H9 (cell line): ENCODE measurements at regions not wholly inside any gene's neighbourhood (a gene's known extent, or its start where the extent isn't known, plus 50 kb on each side); places are given as distances from the start of the nearest gene placed in this dataset.

ENCODE experiments used
- DNase-seq: peaks from one replicate; pipeline ENCODE4 v3.0.0-alpha.2; 2017
- H2AFZ ChIP-seq: one replicate; pipeline ENCODE4 v1.6.1; 2013; ENCODE audit warnings: mild to moderate bottlenecking, low read length, control low read depth, moderate library complexity
- H2AK5ac ChIP-seq: 2 replicates; pipeline ENCODE4 v1.6.1; 2013; ENCODE audit warnings: low read length, control low read depth, mixed read lengths; ENCODE audit not compliant: insufficient read length
- H2BK120ac ChIP-seq: one replicate; pipeline ENCODE4 v1.6.1; 2013; ENCODE audit warnings: low read depth, mild to moderate bottlenecking, low read length, control low read depth, inconsistent platforms; ENCODE audit not compliant: poor library complexity, severe bottlenecking
- H2BK12ac ChIP-seq: 2 replicates; pipeline ENCODE4 v1.6.1; 2013; ENCODE audit warnings: low read length, control low read depth, mixed read lengths, low read depth; ENCODE audit not compliant: insufficient read length
- H2BK15ac ChIP-seq: 2 replicates; pipeline ENCODE4 v1.6.1; 2013; ENCODE audit warnings: low read depth, low read length, control low read depth
- H2BK20ac ChIP-seq: one replicate; pipeline ENCODE4 v1.6.1; 2013; ENCODE audit warnings: low read depth, mild to moderate bottlenecking, low read length, control low read depth, inconsistent platforms; ENCODE audit not compliant: poor library complexity, severe bottlenecking
- H2BK5ac ChIP-seq: 2 replicates; pipeline ENCODE4 v1.6.1; 2013; ENCODE audit warnings: low read length, control low read depth, mixed read lengths; ENCODE audit not compliant: insufficient read length
- H3K14ac ChIP-seq: 2 replicates; pipeline ENCODE4 v1.6.1; 2013; ENCODE audit warnings: low read length, control low read depth; ENCODE audit not compliant: insufficient read depth
- H3K18ac ChIP-seq: 2 replicates; pipeline ENCODE4 v1.6.1; 2013; ENCODE audit warnings: low read depth, mild to moderate bottlenecking, mixed read lengths, low read length, control low read depth; ENCODE audit not compliant: insufficient read length
- H3K23ac ChIP-seq: 2 replicates; pipeline ENCODE4 v1.6.1; 2013; ENCODE audit warnings: low read length, control low read depth, mixed read lengths, low read depth; ENCODE audit not compliant: insufficient read length
- H3K23me2 ChIP-seq: 2 replicates; pipeline ENCODE4 v1.6.1; 2013; ENCODE audit warnings: low read depth, mild to moderate bottlenecking, mixed read lengths, low read length, control low read depth; ENCODE audit not compliant: insufficient read length, poor library complexity, severe bottlenecking
- H3K27ac ChIP-seq: 2 replicates; pipeline ENCODE4 v1.5.1; 2013; ENCODE audit warnings: low read length, control low read depth, mixed read lengths, low read depth; ENCODE audit not compliant: insufficient read length
- H3K27me3 ChIP-seq: 2 replicates; pipeline ENCODE4 v1.6.1; 2013; ENCODE audit warnings: low read length, control low read depth, inconsistent platforms; ENCODE audit not compliant: insufficient read depth
- H3K4ac ChIP-seq: 2 replicates; pipeline ENCODE4 v1.6.1; 2013; ENCODE audit warnings: low read depth, mild to moderate bottlenecking, control low read depth, inconsistent platforms, low read length, moderate library complexity
- H3K4me1 ChIP-seq: 2 replicates; pipeline ENCODE4 v1.6.1; 2013; ENCODE audit warnings: low read length, control low read depth, inconsistent platforms; ENCODE audit not compliant: insufficient read depth
- H3K4me2 ChIP-seq: 2 replicates; pipeline ENCODE4 v1.6.1; 2013; ENCODE audit warnings: low read length, control low read depth, mixed read lengths; ENCODE audit not compliant: insufficient read length, insufficient read depth
- H3K56ac ChIP-seq: 2 replicates; pipeline ENCODE4 v1.6.1; 2013; ENCODE audit warnings: low read depth, mild to moderate bottlenecking, mixed read lengths, low read length, control low read depth; ENCODE audit not compliant: insufficient read length
- H3K79me1 ChIP-seq: 2 replicates; pipeline ENCODE4 v1.6.1; 2013; ENCODE audit warnings: low read depth, mild to moderate bottlenecking, moderate library complexity, low read length, control low read depth, inconsistent platforms; ENCODE audit not compliant: insufficient read depth, poor library complexity, severe bottlenecking
- H3K79me2 ChIP-seq: 2 replicates; pipeline ENCODE4 v1.6.1; 2013; ENCODE audit warnings: low read length, control low read depth, inconsistent platforms; ENCODE audit not compliant: insufficient read depth
- H3K9ac ChIP-seq: 2 replicates; pipeline ENCODE4 v1.6.1; 2013; ENCODE audit warnings: low read length, control low read depth, mixed read lengths; ENCODE audit not compliant: insufficient read length; ENCODE audit errors: extremely low read depth
- H3K9me3 ChIP-seq: one replicate; pipeline ENCODE4 v1.6.1; 2013; ENCODE audit warnings: low read depth, low read length, inconsistent platforms; ENCODE audit not compliant: control insufficient read depth
- H3T11ph ChIP-seq: one replicate; pipeline ENCODE4 v1.6.1; 2013; ENCODE audit warnings: mild to moderate bottlenecking, low read length, control low read depth, inconsistent platforms
- H4K20me1 ChIP-seq: one replicate; pipeline ENCODE4 v1.6.1; 2013; ENCODE audit not compliant: control insufficient read depth, insufficient read length, insufficient read depth
- H4K5ac ChIP-seq: 2 replicates; pipeline ENCODE4 v1.6.1; 2013; ENCODE audit warnings: low read depth, mild to moderate bottlenecking, mixed read lengths, low read length, control low read depth; ENCODE audit not compliant: insufficient read length
- H4K8ac ChIP-seq: replicated peaks from 2 replicates; pipeline ENCODE4 v1.6.1; 2013; ENCODE audit warnings: low read length, control low read depth, mixed read lengths, low read depth; ENCODE audit not compliant: insufficient read length
- H4K91ac ChIP-seq: 2 replicates; pipeline ENCODE4 v1.6.1; 2013; ENCODE audit warnings: low read depth, mild to moderate bottlenecking, moderate library complexity, mixed read lengths, low read length, control low read depth; ENCODE audit not compliant: insufficient read length
- H3K27ac Mint-ChIP-seq, 3 experiments: 2 replicates in 2 of 3; 3 replicates in 1 of 3; pipeline ENCODE4 v1.8.0; 2020 to 2021; ENCODE audit warnings: mixed read lengths in 3 of 3, mild to moderate bottlenecking in 1 of 3, moderate library complexity in 1 of 3
- H3K27me3 Mint-ChIP-seq: 2 replicates; pipeline ENCODE4 v1.8.0; 2021; ENCODE audit warnings: low read depth, mild to moderate bottlenecking, moderate library complexity, mixed read lengths
- H3K36me3 Mint-ChIP-seq, 3 experiments: 2 replicates in 2 of 3; 3 replicates in 1 of 3; pipeline ENCODE4 v1.8.0; 2020 to 2021; ENCODE audit warnings: low read depth in 3 of 3, mixed read lengths in 3 of 3; ENCODE audit not compliant: insufficient read depth in 1 of 3
- H3K4me1 Mint-ChIP-seq, 2 experiments: 2 replicates each; pipeline ENCODE4 v1.8.0; 2020; ENCODE audit warnings: mixed read lengths in 2 of 2
- H3K4me3 Mint-ChIP-seq, 2 experiments: 2 replicates in 1 of 2; 3 replicates in 1 of 2; pipeline ENCODE4 v1.8.0; 2020 to 2021; ENCODE audit warnings: mild to moderate bottlenecking in 2 of 2, mixed read lengths in 2 of 2, moderate library complexity in 1 of 2
- H3K9me3 Mint-ChIP-seq, 2 experiments: 2 replicates in 1 of 2; 3 replicates in 1 of 2; pipeline ENCODE4 v1.8.0; 2020; ENCODE audit warnings: mild to moderate bottlenecking in 2 of 2, mixed read lengths in 2 of 2, moderate library complexity in 1 of 2
- CTCF ChIP-seq: fragments of 200-600 bp; sonication (generic); conservative IDR thresholded peaks from 3 replicates; pipeline ENCODE4 v1.8.0; 2021; ENCODE audit warnings: antibody characterized with exemption, mild to moderate bottlenecking
- WGBS: extraction: QIAGEN DNeasy Blood & Tissue Kit; methylation state at CpG from one replicate; pipeline ENCODE4 v1.1.7; 2013; ENCODE audit warnings: missing lambda C conversion rate, low lambda C conversion rate, mixed read lengths; ENCODE audit not compliant: insufficient read length; ENCODE audit errors: extremely low coverage; 5-methylcytosine and 5-hydroxymethylcytosine counted together

- Histone ChIP-seq H2BK20ac (no peak overlapping the region), H3K14ac (no peak overlapping the region), H2BK5ac (no peak overlapping the region), H3K79me1 (no peaks in the 10 kb centered on the region), H3K23me2 (no peaks in the 10 kb centered on the region), H3K18ac (no peak overlapping the region), H4K8ac (no peak overlapping the region), H3K27ac (no peak overlapping the region), H3K56ac (no peak overlapping the region), H3K23ac (no peak overlapping the region), H4K5ac (no peak overlapping the region), H3K27me3 (no peaks in the 10 kb centered on the region), H3K9ac (no peak overlapping the region), H2AFZ (no peak overlapping the region), H2BK15ac (no peak overlapping the region), H3T11ph (no peak overlapping the region), H4K91ac (no peak overlapping the region), H2AK5ac (no peak overlapping the region), H3K4ac (no peak overlapping the region), H3K4me2 (no peak overlapping the region), H2BK120ac (no peak overlapping the region), H3K79me2 (no peaks in the 10 kb centered on the region), H2BK12ac (no peak overlapping the region), H3K9me3 (no peaks in the 10 kb centered on the region), H4K20me1 (no peaks in the 10 kb centered on the region), H3K4me1 (no peaks in the 10 kb centered on the region)
- H3K27ac Mint-ChIP-seq = no peak overlapping the region
- no peak for DNase-seq
- H3K4me3 Mint-ChIP-seq = no peak overlapping the region
- no peaks in the 10 kb centered on the region for H3K36me3 Mint-ChIP-seq
- TF ChIP-seq CTCF = no peak
- no peaks in the 10 kb centered on the region for H3K27me3 Mint-ChIP-seq
- H3K4me1 Mint-ChIP-seq = peaks cover 7 to 11% of the 10 kb centered on the region in 2 experiments
- no CpG with 5 or more reads among the region's 4 CpGs for WGBS
- H3K9me3 Mint-ChIP-seq = no peaks in the 10 kb centered on the region
These were observed 220.7 kb upstream of the RXFP2 start for GRCh38 chr13:31518645-31519044.
